NT2/D1 (cell line): ENCODE measurements at regions not wholly inside any gene's neighbourhood (a gene's known extent, or its start where the extent isn't known, plus 50 kb on each side); places are given as distances from the start of the nearest gene placed in this dataset.

Source experiments
- SUZ12 ChIP-seq: IDR thresholded peaks from 2 replicates; pipeline ENCODE4 v1.6.1; 2011; ENCODE audit not compliant: insufficient read length, insufficient read depth; ENCODE audit errors: extremely low read depth
- YY1 ChIP-seq: IDR thresholded peaks from 2 replicates; pipeline ENCODE4 v1.6.1; 2011; ENCODE audit not compliant: insufficient read length, insufficient read depth
- ZNF274 ChIP-seq: IDR thresholded peaks from 2 replicates; pipeline ENCODE4 v1.6.1; 2011; ENCODE audit warnings: mild to moderate bottlenecking, low read depth, low read length

- TF ChIP-seq YY1, result no peak
- TF ChIP-seq SUZ12, result no peak
- no peak for TF ChIP-seq ZNF274
These were observed 218.2 kb downstream of the ZC4H2 start for GRCh38 chrX:64758047-64758446.
